ENCODE measurements at regions not wholly inside any gene's neighbourhood (a gene's known extent, or its start where the extent isn't known, plus 50 kb on each side); places are given as distances from the start of the nearest gene placed in this dataset.

DNA sequence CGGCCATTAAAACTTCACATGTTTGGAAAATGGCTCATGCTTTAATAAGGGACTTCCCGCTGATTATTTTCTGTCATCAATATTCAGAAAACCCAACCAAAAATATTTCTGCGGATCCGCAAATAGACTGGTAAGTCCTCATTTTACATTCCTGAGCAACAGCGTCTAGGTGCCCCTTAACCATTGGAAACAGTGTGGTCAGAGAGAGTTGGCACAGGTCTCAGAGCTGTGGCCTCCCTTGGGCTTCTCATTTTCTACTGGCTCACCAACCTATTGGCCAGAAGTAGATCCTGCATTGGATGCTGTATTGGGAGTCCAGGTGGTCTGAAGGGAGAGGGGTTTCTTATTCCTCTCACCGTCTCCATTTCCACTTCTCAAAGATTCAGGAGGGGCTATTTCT lies 348.1 kb upstream of the DCBLD2 start:
- Histone ChIP-seq H3K27ac (no peak overlapping the region), H3K27me3 (no peaks in the 10 kb centered on the region), H3K4me3 (no peak overlapping the region), H3K36me3 (no peaks in the 10 kb centered on the region), H3K4me1 (no peaks in the 10 kb centered on the region), H3K9me3 (no peaks in the 10 kb centered on the region)
- TF ChIP-seq POLR2AphosphoS5 (IDR thresholded peaks at IDR 0.05) (no peak), POLR2A (IDR thresholded peaks at IDR 0.05) (no peak)
- TF ChIP-seq, protein P1, sequence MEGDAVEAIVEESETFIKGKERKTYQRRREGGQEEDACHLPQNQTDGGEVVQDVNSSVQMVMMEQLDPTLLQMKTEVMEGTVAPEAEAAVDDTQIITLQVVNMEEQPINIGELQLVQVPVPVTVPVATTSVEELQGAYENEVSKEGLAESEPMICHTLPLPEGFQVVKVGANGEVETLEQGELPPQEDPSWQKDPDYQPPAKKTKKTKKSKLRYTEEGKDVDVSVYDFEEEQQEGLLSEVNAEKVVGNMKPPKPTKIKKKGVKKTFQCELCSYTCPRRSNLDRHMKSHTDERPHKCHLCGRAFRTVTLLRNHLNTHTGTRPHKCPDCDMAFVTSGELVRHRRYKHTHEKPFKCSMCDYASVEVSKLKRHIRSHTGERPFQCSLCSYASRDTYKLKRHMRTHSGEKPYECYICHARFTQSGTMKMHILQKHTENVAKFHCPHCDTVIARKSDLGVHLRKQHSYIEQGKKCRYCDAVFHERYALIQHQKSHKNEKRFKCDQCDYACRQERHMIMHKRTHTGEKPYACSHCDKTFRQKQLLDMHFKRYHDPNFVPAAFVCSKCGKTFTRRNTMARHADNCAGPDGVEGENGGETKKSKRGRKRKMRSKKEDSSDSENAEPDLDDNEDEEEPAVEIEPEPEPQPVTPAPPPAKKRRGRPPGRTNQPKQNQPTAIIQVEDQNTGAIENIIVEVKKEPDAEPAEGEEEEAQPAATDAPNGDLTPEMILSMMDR (IDR thresholded peaks at IDR 0.05) = no peak
- DNase-seq (ENCODE audit: low spot score in 2 of 2) = no peak
- intact Hi-C loops (cut with DNase I; ENCODE audit: low total_unique reads) = no loop called here

DNA sequence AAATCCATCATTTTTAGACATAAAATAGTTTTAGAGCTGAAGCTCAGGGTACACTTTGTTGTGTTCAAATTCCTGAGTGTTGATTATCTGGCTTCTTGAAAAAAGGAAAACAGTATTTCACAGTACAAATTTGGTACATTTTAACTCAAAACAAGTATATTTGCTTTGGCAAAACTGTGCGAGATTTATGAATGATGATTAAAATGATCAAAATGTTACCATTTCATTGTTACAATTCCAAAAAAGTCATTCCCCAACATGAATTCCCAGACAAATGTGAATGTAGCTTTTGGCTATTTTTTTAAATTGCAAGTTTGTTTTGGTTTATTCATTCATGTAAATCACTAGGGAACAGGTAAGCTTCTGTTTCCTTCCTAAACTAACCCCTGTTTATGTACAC lies 347.4 kb upstream of the DCBLD2 start:
- intact Hi-C loops (cut with DNase I; ENCODE audit: low total_unique reads) = no loop called here
- no peaks in the 10 kb centered on the region for H3K36me3 ChIP-seq
- H3K4me3 ChIP-seq = no peak overlapping the region
- H3K9me3 ChIP-seq = no peaks in the 10 kb centered on the region
- H3K27me3 ChIP-seq = no peaks in the 10 kb centered on the region
- no peak for DNase-seq (ENCODE audit: low spot score in 2 of 2)
- H3K4me1 ChIP-seq = no peaks in the 10 kb centered on the region
- H3K27ac ChIP-seq = no peak overlapping the region
- TF ChIP-seq, protein P1 (IDR thresholded peaks at IDR 0.05) = no peak
- TF ChIP-seq POLR2A (IDR thresholded peaks at IDR 0.05) = no peak
- TF ChIP-seq POLR2AphosphoS5 (IDR thresholded peaks at IDR 0.05) = no peak

DNA sequence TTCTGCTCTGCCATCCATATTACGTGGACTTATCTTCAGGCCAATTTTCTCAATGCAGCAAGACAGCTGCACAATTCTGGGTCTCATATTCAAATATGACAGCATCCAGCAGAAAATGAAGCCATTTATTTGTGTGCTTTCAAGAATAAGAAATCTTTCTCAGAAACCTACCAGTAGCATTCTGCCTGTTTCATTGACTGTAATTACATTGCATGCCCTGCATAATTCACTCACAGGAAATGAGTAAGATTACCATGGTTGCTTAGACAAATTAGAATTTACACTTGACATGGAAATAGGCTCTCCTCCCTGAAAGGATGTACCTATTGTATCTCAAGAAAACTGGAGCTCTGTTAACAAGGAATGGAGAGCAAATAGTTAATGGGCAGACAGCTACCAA lies 346.6 kb upstream of the DCBLD2 start:
- Histone ChIP-seq H3K27me3 (no peaks in the 10 kb centered on the region), H3K4me3 (no peak overlapping the region), H3K4me1 (no peaks in the 10 kb centered on the region), H3K36me3 (no peaks in the 10 kb centered on the region), H3K27ac (no peak overlapping the region), H3K9me3 (no peaks in the 10 kb centered on the region)
- TF ChIP-seq POLR2AphosphoS5 (IDR thresholded peaks at IDR 0.05) = no peak
- TF ChIP-seq, protein P1 (IDR thresholded peaks at IDR 0.05) = no peak
- TF ChIP-seq POLR2A (IDR thresholded peaks at IDR 0.05) = no peak
- DNase-seq (ENCODE audit: low spot score in 2 of 2) = no peak
- intact Hi-C loops (cut with DNase I; ENCODE audit: low total_unique reads) = no loop called here

DNA sequence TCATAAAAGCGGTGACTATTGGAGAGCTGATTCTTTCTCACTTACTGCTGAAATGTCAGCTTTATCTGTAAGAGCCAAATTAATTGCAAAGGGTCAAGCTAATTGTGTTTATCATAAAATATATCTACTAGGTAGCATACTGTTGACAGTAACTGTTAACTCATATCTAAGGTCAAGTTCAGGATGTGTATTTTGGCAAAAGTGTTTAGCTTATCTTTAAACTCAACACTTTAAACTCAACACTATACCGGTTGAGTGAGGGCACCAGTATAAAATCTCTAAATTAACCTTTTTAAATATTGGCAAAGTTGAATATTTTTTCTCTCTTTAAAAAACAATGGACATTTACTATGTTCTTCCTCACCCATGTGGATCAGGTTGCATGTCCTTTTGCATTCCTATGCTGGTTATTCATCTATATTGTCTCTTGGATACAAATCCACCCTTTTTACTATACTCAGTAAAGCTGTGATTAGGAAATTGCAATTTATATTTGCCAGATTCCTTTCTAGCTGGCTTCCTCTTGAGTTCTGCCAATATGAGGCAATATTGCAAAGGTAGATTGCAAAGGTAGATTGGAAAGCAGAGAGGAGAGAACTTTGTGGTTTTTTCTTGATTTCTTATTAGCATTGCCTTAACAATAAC lies 344.6 kb upstream of the DCBLD2 start:
- no peak for DNase-seq (ENCODE audit: low spot score in 2 of 2)
- H3K36me3 ChIP-seq = no peaks in the 10 kb centered on the region
- no peaks in the 10 kb centered on the region for H3K27me3 ChIP-seq
- no peaks in the 10 kb centered on the region for H3K4me1 ChIP-seq
- no peaks in the 10 kb centered on the region for H3K9me3 ChIP-seq
- TF ChIP-seq, protein P1 (IDR thresholded peaks at IDR 0.05) = no peak
- no peak for TF ChIP-seq POLR2A (IDR thresholded peaks at IDR 0.05)
- TF ChIP-seq POLR2AphosphoS5 (IDR thresholded peaks at IDR 0.05) = no peak
- intact Hi-C loops (cut with DNase I; ENCODE audit: low total_unique reads) = no loop called here
- no peak overlapping the region for H3K27ac ChIP-seq
- no peak overlapping the region for H3K4me3 ChIP-seq

DNA sequence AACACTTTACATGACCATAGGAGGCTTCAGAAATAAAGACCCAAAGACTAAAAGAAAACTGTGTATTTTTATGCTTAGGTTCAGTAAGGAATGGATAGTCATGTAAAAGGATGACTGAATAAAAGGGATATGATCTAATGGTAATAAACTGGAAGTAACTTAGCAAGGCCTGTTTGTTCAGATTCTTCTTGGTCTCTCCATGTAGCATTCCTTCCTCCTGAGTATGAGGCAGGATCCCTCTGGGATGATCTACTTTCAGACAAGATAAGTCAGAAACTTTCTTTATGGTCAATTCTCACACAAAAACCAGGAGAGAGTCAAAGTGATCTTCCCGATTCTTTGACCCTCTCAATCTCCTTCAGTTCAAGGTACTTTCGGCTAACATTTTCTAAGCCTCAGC lies 340.8 kb upstream of the DCBLD2 start:
- Histone ChIP-seq H3K4me1 (no peaks in the 10 kb centered on the region), H3K27me3 (no peaks in the 10 kb centered on the region), H3K9me3 (no peaks in the 10 kb centered on the region), H3K4me3 (no peak overlapping the region), H3K36me3 (no peaks in the 10 kb centered on the region), H3K27ac (no peak overlapping the region)
- no peak for DNase-seq (ENCODE audit: low spot score in 2 of 2)
- intact Hi-C loops (cut with DNase I; ENCODE audit: low total_unique reads) = no loop called here
- TF ChIP-seq POLR2A (IDR thresholded peaks at IDR 0.05) (no peak), POLR2AphosphoS5 (IDR thresholded peaks at IDR 0.05) (no peak)
- TF ChIP-seq, protein P1 (IDR thresholded peaks at IDR 0.05) = no peak
